C4-2B (cell line): ENCODE measurements at regions not wholly inside any gene's neighbourhood (a gene's known extent, or its start where the extent isn't known, plus 50 kb on each side); places are given as distances from the start of the nearest gene placed in this dataset.

Source experiments
- CTCF ChIP-seq: fragments of 450-650 bp; conservative IDR thresholded peaks from 2 replicates; pipeline ENCODE4 v1.5.1; 2017; ENCODE audit warnings: mild to moderate bottlenecking
- ZFX ChIP-seq: fragments of 450-650 bp; IDR thresholded peaks from 2 replicates; pipeline ENCODE4 v1.6.1; 2017

GRCh38 chr6:78188891-78189290, 536.1 kb downstream of the MEI4 start:
- no peak for TF ChIP-seq CTCF
- TF ChIP-seq ZFX, result no peak
